Neural crest cell (in vitro differentiated cells): ENCODE measurements at regions not wholly inside any gene's neighbourhood (a gene's known extent, or its start where the extent isn't known, plus 50 kb on each side); places are given as distances from the start of the nearest gene placed in this dataset.

Experiments
- DNase-seq: peaks from one replicate; pipeline ENCODE4 v3.0.0; 2021; ENCODE audit warnings: low read depth, mixed read lengths, low spot score
- H3K27ac Mint-ChIP-seq: one replicate; pipeline ENCODE4 v1.8.0; 2021; ENCODE audit warnings: mild to moderate bottlenecking, mixed read lengths; ENCODE audit not compliant: unreplicated experiment
- H3K27me3 Mint-ChIP-seq: 2 replicates; pipeline ENCODE4 v1.8.0; 2021; ENCODE audit warnings: low read depth, mild to moderate bottlenecking, mixed read lengths
- H3K36me3 Mint-ChIP-seq: 2 replicates; pipeline ENCODE4 v1.8.0; 2021; ENCODE audit warnings: low read depth, mild to moderate bottlenecking, mixed read lengths
- H3K4me1 Mint-ChIP-seq: 2 replicates; pipeline ENCODE4 v1.8.0; 2021; ENCODE audit warnings: mixed read lengths
- H3K4me3 Mint-ChIP-seq: one replicate; pipeline ENCODE4 v1.8.0; 2021; ENCODE audit warnings: mild to moderate bottlenecking, mixed read lengths
- H3K9me3 Mint-ChIP-seq: 2 replicates; pipeline ENCODE4 v1.8.0; 2021; ENCODE audit warnings: mixed read lengths
- CTCF ChIP-seq: fragments of 200-600 bp; sonication (generic); conservative IDR thresholded peaks from 2 replicates; pipeline ENCODE4 v1.5.0; 2021; ENCODE audit warnings: antibody characterized with exemption, mild to moderate bottlenecking

DNA sequence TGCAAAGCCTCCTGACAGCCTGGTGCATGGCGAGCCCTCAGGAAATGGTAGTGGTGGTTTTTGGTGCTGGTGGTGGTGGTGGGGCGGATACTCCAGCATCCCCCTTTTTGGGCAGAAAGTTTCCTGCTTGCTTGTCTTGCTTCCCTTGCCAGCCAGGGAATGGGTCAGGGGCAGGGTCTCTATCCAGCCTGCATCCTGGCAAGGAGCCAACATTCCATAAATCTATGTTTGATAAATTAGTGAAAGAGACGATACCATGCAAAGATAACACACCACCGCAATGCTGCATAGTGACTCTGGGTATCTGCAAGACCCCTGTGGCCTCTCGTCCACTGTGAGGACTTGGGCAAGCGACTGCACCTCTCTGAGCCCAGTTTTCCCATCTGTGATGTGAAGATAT is 246.2 kb downstream of the LRFN2 start:
- DNase-seq, result no peak
- H3K27ac Mint-ChIP-seq, result no peak overlapping the region
- no peaks in the 10 kb centered on the region for H3K36me3 Mint-ChIP-seq
- no peaks in the 10 kb centered on the region for H3K9me3 Mint-ChIP-seq
- peaks cover 15% of the 10 kb centered on the region for H3K27me3 Mint-ChIP-seq
- no peak overlapping the region for H3K4me3 Mint-ChIP-seq
- TF ChIP-seq CTCF, result no peak
- peaks cover 18% of the 10 kb centered on the region for H3K4me1 Mint-ChIP-seq

- Mint-ChIP-seq H3K36me3 (no peaks in the 10 kb centered on the region), H3K27ac (no peak overlapping the region), H3K4me3 (no peak overlapping the region), H3K27me3 (peaks cover 18% of the 10 kb centered on the region), H3K4me1 (peaks cover 23% of the 10 kb centered on the region), H3K9me3 (no peaks in the 10 kb centered on the region)
- no peak for TF ChIP-seq CTCF
- DNase-seq, result no peak
Observed at GRCh38 chr6:40340196-40340595, 247.0 kb downstream of the LRFN2 start.

DNA sequence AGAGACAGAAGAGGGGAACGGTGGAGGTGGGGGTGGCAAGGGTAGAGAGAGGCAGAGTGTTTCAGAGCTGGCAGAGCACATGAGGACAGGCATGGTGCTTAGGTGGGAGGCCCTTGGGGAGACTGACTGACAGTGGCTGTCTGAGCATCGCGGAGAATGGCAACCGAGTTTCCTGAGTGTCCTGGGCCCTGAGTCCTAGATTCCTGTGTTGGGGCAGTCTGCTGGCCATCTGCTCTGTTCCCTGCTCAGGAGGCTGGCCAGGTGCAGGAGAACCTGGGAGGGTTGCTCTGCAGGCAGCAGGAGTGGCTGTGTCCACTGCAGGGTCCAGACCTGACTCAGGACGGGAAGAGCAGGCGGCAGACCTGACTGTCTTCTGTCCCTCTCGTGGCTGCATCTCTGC is 248.9 kb downstream of the LRFN2 start:
- Mint-ChIP-seq H3K4me3 (no peak overlapping the region), H3K4me1 (peaks cover 31% of the 10 kb centered on the region), H3K27ac (no peak overlapping the region), H3K27me3 (peaks cover 34% of the 10 kb centered on the region), H3K9me3 (no peaks in the 10 kb centered on the region), H3K36me3 (no peaks in the 10 kb centered on the region)
- no peak for DNase-seq
- TF ChIP-seq CTCF, result no peak

DNA sequence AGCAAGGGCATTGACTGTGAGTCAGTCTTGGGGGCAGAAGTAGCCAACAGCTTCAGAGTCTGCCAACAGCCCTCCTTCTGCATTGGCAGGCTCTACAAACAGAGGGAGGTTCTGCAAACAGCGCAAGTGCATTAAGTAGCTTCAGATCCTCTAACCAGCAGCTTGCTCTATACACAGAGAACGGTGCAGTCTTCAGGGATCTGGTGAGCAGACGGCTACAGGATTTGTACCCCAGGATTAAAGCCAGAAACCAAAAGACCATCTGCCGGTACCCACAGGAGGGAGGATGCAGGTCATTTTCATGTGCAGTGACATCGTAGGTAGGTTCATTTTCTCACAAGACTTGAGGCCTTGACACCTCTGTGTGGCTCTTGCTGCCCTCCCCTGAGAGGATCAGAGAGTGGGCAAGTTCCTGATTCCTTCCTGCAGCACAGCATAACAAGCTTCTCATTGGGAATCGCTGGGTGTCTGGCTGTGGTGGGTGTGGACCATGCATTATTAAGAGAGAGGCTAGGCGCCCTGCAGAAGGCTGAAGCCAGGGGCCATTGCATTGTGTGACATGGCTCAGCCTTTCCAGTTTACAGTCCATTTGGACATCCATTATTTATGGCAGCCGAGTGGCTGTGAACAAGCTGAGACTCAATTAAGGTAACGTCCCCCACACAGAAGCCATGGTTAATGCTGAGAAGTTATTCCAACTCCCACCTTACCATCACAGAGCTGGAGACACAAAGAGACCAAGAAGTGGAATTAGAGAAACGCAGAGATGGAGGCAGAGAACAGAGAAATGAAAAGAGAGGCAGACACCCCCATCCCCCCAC is 250.0 kb downstream of the LRFN2 start:
- Mint-ChIP-seq H3K27ac (no peak overlapping the region), H3K36me3 (no peaks in the 10 kb centered on the region), H3K9me3 (no peaks in the 10 kb centered on the region), H3K27me3 (peaks cover 38% of the 10 kb centered on the region), H3K4me1 (peaks cover 31% of the 10 kb centered on the region), H3K4me3 (no peak overlapping the region)
- no peak for TF ChIP-seq CTCF
- no peak for DNase-seq

- no peak for DNase-seq
- Mint-ChIP-seq H3K36me3 (no peaks in the 10 kb centered on the region), H3K27ac (no peak overlapping the region), H3K9me3 (no peaks in the 10 kb centered on the region), H3K4me1 (peaks cover 37% of the 10 kb centered on the region), H3K27me3 (peaks cover 45% of the 10 kb centered on the region), H3K4me3 (no peak overlapping the region)
- no peak for TF ChIP-seq CTCF
Observed at GRCh38 chr6:40336296-40336695, 250.9 kb downstream of the LRFN2 start.
